ENCODE measurements at regions not wholly inside any gene's neighbourhood (a gene's known extent, or its start where the extent isn't known, plus 50 kb on each side); places are given as distances from the start of the nearest gene placed in this dataset.
"Not testable (repeated sequence)": the region's sequence is repeated elsewhere in the genome, so short reads cannot be mapped to it uniquely, and the experiment has no call there.

DNA sequence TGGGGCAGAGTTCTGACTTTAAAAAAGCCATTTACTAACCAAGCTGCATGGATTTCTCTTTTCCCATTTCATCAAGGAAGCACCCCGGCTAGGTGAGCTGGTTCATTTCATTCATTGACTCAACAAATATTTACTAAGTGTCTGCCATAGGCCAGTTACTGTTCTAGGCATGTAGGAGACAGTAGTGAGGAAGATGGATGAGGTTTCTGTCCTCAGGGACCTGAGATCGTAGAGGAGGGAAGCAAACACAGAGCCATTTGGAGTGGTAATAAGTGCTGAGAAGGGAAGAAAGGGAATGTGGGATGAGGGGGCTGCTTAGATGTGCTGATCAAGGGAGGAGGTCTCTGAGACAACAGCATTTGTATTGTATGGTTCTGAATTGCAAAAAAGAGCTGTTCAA lies 120.4 kb downstream of the C9orf152 start:
- H3K36me3 ChIP-seq (ENCODE audit: insufficient read depth, low read length), result no peaks in the 10 kb centered on the region
- no peak overlapping the region for H3K4me3 ChIP-seq (ENCODE audit: low read length)
- no peaks in the 10 kb centered on the region for H3K4me1 ChIP-seq (ENCODE audit: insufficient read depth, low read length)
- no peak overlapping the region for H2AFZ ChIP-seq (ENCODE audit: low read depth, low read length)
- no peaks in the 10 kb centered on the region for H3K9me3 ChIP-seq (ENCODE audit: low read length)
- H3K27me3 ChIP-seq (ENCODE audit: insufficient read depth, low read length), result no peaks in the 10 kb centered on the region

DNA sequence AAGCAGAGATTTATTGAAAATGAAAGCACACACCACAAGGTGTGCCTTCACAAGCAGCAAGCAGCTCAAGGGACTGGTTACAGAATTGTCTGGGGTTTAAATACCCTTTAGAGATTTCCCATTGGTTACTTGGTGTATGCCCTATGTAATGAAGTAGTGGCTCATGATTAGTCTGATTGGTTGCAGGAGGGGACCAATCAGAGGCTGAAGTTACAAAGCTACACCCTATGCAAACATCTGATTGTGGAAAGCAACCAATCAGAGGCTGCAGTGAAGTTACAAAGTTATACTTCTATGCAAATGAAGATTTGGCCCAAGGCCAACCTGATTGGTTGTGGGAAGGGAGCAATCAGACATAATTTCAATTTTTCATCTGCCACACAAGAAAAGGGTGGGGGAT lies 119.9 kb downstream of the C9orf152 start:
- Histone ChIP-seq H3K4me1 (ENCODE audit: insufficient read depth, low read length) (no peaks in the 10 kb centered on the region), H3K27me3 (ENCODE audit: insufficient read depth, low read length) (no peaks in the 10 kb centered on the region), H3K4me3 (ENCODE audit: low read length) (no peak overlapping the region)

GRCh38 chr9:110089681-110090370 lies 118.1 kb downstream of the C9orf152 start:
- Histone ChIP-seq H3K27me3 (ENCODE audit: insufficient read depth, low read length) (no peaks in the 10 kb centered on the region), H2AFZ (ENCODE audit: low read depth, low read length) (no peak overlapping the region), H3K36me3 (ENCODE audit: insufficient read depth, low read length) (no peaks in the 10 kb centered on the region), H3K9me3 (ENCODE audit: low read length) (no peaks in the 10 kb centered on the region), H3K4me3 (ENCODE audit: low read length) (no peak overlapping the region), H3K4me1 (ENCODE audit: insufficient read depth, low read length) (peaks cover 3% of the 10 kb centered on the region)

More for the DNA sequence above, 119.9 kb downstream of the C9orf152 start:
- Histone ChIP-seq H2AFZ (ENCODE audit: low read depth, low read length) (no peak overlapping the region), H3K36me3 (ENCODE audit: insufficient read depth, low read length) (no peaks in the 10 kb centered on the region), H3K9me3 (ENCODE audit: low read length) (no peaks in the 10 kb centered on the region)

DNA sequence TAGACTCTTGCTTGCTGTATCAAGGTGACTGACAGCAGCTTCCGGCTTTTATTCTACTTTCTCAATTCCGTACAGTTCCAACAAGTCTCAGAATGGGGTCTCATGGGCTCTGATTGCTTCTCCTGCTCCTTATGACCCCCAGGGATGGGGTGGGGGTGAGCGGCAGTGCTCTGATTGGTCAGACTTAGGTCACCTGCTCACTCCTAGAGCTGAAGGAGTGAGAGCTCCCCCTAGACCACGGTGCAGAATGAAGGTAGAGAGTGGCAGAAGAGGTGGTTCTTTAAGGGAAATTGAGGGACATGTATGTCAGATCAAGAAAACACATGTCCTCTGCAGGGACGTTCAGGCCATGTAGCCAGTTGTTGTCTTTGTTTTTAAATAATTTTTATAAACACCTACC lies 115.2 kb downstream of the C9orf152 start:
- Histone ChIP-seq H3K36me3 (ENCODE audit: insufficient read depth, low read length) (no peaks in the 10 kb centered on the region), H3K4me1 (ENCODE audit: insufficient read depth, low read length) (peaks cover 19% of the 10 kb centered on the region), H3K27me3 (ENCODE audit: insufficient read depth, low read length) (no peaks in the 10 kb centered on the region), H2AFZ (ENCODE audit: low read depth, low read length) (no peak overlapping the region), H3K9me3 (ENCODE audit: low read length) (no peaks in the 10 kb centered on the region), H3K4me3 (ENCODE audit: low read length) (no peak overlapping the region)

GRCh38 chr9:110093417-110093816 lies 114.5 kb downstream of the C9orf152 start:
- Histone ChIP-seq H3K27me3 (ENCODE audit: insufficient read depth, low read length) (no peaks in the 10 kb centered on the region), H3K36me3 (ENCODE audit: insufficient read depth, low read length) (no peaks in the 10 kb centered on the region), H3K4me3 (ENCODE audit: low read length) (no peak overlapping the region), H3K9me3 (ENCODE audit: low read length) (no peaks in the 10 kb centered on the region), H2AFZ (ENCODE audit: low read depth, low read length) (no peak overlapping the region), H3K4me1 (ENCODE audit: insufficient read depth, low read length) (peaks cover 21% of the 10 kb centered on the region)

- Histone ChIP-seq H3K4me1 (ENCODE audit: insufficient read depth, low read length) (peaks cover 25% of the 10 kb centered on the region), H2AFZ (ENCODE audit: low read depth, low read length) (no peak overlapping the region), H3K27me3 (ENCODE audit: insufficient read depth, low read length) (no peaks in the 10 kb centered on the region), H3K9me3 (ENCODE audit: low read length) (no peaks in the 10 kb centered on the region), H3K36me3 (ENCODE audit: insufficient read depth, low read length) (no peaks in the 10 kb centered on the region), H3K4me3 (ENCODE audit: low read length) (no peak overlapping the region)
Measured at GRCh38 chr9:110093871-110094270, 114.1 kb downstream of the C9orf152 start.

GRCh38 chr9:110095161-110095595 lies 112.8 kb downstream of the C9orf152 start:
- H3K27me3 ChIP-seq (ENCODE audit: insufficient read depth, low read length), result no peaks in the 10 kb centered on the region
- H2AFZ ChIP-seq (ENCODE audit: low read depth, low read length), result no peak overlapping the region
- no peak overlapping the region for H3K4me3 ChIP-seq (ENCODE audit: low read length)
- H3K4me1 ChIP-seq (ENCODE audit: insufficient read depth, low read length), result peaks cover 37% of the 10 kb centered on the region
- H3K9me3 ChIP-seq (ENCODE audit: low read length), result no peaks in the 10 kb centered on the region
- no peaks in the 10 kb centered on the region for H3K36me3 ChIP-seq (ENCODE audit: insufficient read depth, low read length)

DNA sequence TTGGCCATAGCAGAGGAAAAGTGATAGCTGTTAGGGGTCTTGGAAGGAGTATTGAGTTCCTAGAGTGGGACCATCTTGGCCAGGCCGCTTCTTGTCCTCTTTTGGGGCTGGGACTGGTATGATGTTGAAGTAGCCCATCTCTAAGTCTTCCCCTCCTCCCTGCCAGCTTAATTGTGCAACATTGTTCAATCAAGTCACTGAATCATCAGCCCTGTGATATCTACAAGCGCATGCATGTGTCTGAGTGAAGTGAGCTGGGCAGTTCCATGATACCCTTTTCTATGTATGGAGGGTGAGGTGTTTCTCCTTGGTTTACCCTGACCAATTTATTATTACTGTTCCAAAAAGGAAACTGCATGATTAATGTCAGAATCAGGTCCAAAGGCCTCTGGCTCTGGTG lies 112.2 kb downstream of the C9orf152 start:
- H3K4me1 ChIP-seq (ENCODE audit: insufficient read depth, low read length), result peaks cover 40% of the 10 kb centered on the region
- H2AFZ ChIP-seq (ENCODE audit: low read depth, low read length), result no peak overlapping the region
- H3K36me3 ChIP-seq (ENCODE audit: insufficient read depth, low read length), result no peaks in the 10 kb centered on the region
- H3K9me3 ChIP-seq (ENCODE audit: low read length), result no peaks in the 10 kb centered on the region
- no peak overlapping the region for H3K4me3 ChIP-seq (ENCODE audit: low read length)
- H3K27me3 ChIP-seq (ENCODE audit: insufficient read depth, low read length), result no peaks in the 10 kb centered on the region

DNA sequence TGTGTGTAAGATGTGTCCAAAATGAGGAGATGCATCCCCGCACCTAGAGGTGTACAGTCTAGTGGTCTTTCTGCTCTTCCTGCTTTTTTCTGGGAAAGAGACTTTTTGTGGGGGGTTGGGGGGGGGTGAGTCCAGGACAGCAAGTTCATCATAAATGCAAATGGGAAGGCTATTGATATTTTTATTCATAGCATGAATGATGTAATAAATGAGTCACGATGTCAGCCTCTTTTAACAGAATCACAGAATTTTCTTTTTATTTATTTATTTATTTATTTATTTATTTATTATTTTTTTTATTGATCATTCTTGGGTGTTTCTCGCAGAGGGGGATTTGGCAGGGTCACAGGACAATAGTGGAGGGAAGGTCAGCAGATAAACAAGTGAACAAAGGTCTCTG lies 111.3 kb downstream of the C9orf152 start:
- H3K9me3 ChIP-seq (ENCODE audit: low read length); H3K36me3 ChIP-seq (ENCODE audit: insufficient read depth, low read length); H3K4me3 ChIP-seq (ENCODE audit: low read length); H2AFZ ChIP-seq (ENCODE audit: low read depth, low read length); H3K27me3 ChIP-seq (ENCODE audit: insufficient read depth, low read length): not testable (repeated sequence)
- peaks cover 44% of the 10 kb centered on the region for H3K4me1 ChIP-seq (ENCODE audit: insufficient read depth, low read length)

GRCh38 chr9:110099236-110100095 lies 108.5 kb downstream of the C9orf152 start:
- no peaks in the 10 kb centered on the region for H3K9me3 ChIP-seq (ENCODE audit: low read length)
- H3K4me1 ChIP-seq (ENCODE audit: insufficient read depth, low read length), result peaks cover 44% of the 10 kb centered on the region

GRCh38 chr9:110101531-110102161 lies 106.3 kb downstream of the C9orf152 start:
- H3K36me3 ChIP-seq (ENCODE audit: insufficient read depth, low read length), result no peaks in the 10 kb centered on the region
- no peaks in the 10 kb centered on the region for H3K9me3 ChIP-seq (ENCODE audit: low read length)
- no peak overlapping the region for H3K4me3 ChIP-seq (ENCODE audit: low read length)
- no peak overlapping the region for H2AFZ ChIP-seq (ENCODE audit: low read depth, low read length)
- no peaks in the 10 kb centered on the region for H3K27me3 ChIP-seq (ENCODE audit: insufficient read depth, low read length)
- H3K4me1 ChIP-seq (ENCODE audit: insufficient read depth, low read length), result peaks cover 25% of the 10 kb centered on the region

More at GRCh38 chr9:110099236-110100095, 108.5 kb downstream of the C9orf152 start:
- Histone ChIP-seq H2AFZ (ENCODE audit: low read depth, low read length) (no peak overlapping the region), H3K27me3 (ENCODE audit: insufficient read depth, low read length) (no peaks in the 10 kb centered on the region), H3K4me3 (ENCODE audit: low read length) (no peak overlapping the region), H3K36me3 (ENCODE audit: insufficient read depth, low read length) (no peaks in the 10 kb centered on the region)

DNA sequence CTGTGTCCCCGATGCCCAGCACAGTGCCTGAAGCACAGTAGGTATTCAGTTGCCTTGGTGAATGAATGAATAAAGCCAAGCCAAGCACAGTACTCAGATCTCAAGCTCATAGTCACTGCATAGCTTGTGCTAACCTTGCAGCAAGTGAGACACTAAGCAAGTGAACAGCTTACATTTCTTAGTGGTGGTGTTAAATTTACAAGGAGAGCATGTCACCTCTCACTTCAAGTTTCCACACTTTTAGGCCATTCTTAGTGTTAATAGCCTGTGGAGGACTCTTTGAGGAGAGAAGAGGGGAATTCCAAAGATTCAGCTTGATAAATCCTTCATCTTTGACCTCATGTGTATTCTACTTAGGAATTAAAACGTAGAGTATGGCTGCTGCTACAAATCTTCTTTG lies 104.7 kb downstream of the C9orf152 start:
- H2AFZ ChIP-seq (ENCODE audit: low read depth, low read length), result no peak overlapping the region
- H3K36me3 ChIP-seq (ENCODE audit: insufficient read depth, low read length), result no peaks in the 10 kb centered on the region
- peaks cover 25% of the 10 kb centered on the region for H3K4me1 ChIP-seq (ENCODE audit: insufficient read depth, low read length)
- no peaks in the 10 kb centered on the region for H3K27me3 ChIP-seq (ENCODE audit: insufficient read depth, low read length)
- H3K9me3 ChIP-seq (ENCODE audit: low read length), result no peaks in the 10 kb centered on the region
- no peak overlapping the region for H3K4me3 ChIP-seq (ENCODE audit: low read length)

- peaks cover under 1% of the 10 kb centered on the region for H3K9me3 ChIP-seq (ENCODE audit: low read length)
- no peaks in the 10 kb centered on the region for H3K27me3 ChIP-seq (ENCODE audit: insufficient read depth, low read length)
- H3K4me1 ChIP-seq (ENCODE audit: insufficient read depth, low read length), result peaks cover 14% of the 10 kb centered on the region
- no peaks in the 10 kb centered on the region for H3K36me3 ChIP-seq (ENCODE audit: insufficient read depth, low read length)
- no peak overlapping the region for H3K4me3 ChIP-seq (ENCODE audit: low read length)
- H2AFZ ChIP-seq (ENCODE audit: low read depth, low read length), result no peak overlapping the region
Measured at GRCh38 chr9:110104261-110104809, 103.6 kb downstream of the C9orf152 start.

Measured in neuron (in vitro differentiated cells).